Duodenal mucosa (tissue), 2 donors: ENCODE measurements at regions not wholly inside any gene's neighbourhood (a gene's known extent, or its start where the extent isn't known, plus 50 kb on each side); places are given as distances from the start of the nearest gene placed in this dataset.

Experiments
- H3K27ac ChIP-seq: one replicate; pipeline ENCODE4 v1.7.0; 2013; ENCODE audit warnings: low read depth, low read length
- H3K27me3 ChIP-seq, 2 donors: one replicate each; pipeline ENCODE4 v1.7.0; 2013; ENCODE audit warnings: low read length in 2 of 2, control low read depth in 1 of 2; ENCODE audit not compliant: insufficient read depth in 2 of 2, control insufficient read depth in 1 of 2
- H3K36me3 ChIP-seq, 2 donors: one replicate each; pipeline ENCODE4 v1.7.0; 2013; ENCODE audit warnings: low read length in 2 of 2, control low read depth in 1 of 2; ENCODE audit not compliant: insufficient read depth in 2 of 2, control insufficient read depth in 1 of 2
- H3K4me1 ChIP-seq, 2 donors: one replicate each; pipeline ENCODE4 v1.7.0; 2013; ENCODE audit warnings: low read length in 2 of 2, control low read depth in 1 of 2; ENCODE audit not compliant: insufficient read depth in 2 of 2, control insufficient read depth in 1 of 2
- H3K4me3 ChIP-seq, 2 donors: one replicate each; pipeline ENCODE4 v1.7.0; 2013; ENCODE audit warnings: low read length in 2 of 2, low read depth in 1 of 2
- H3K9ac ChIP-seq, 2 donors: one replicate each; pipeline ENCODE4 v1.7.0; 2013; ENCODE audit warnings: low read length in 2 of 2, low read depth in 1 of 2
- H3K9me3 ChIP-seq, 2 donors: one replicate each; pipeline ENCODE4 v1.7.0; 2013; ENCODE audit warnings: low read length in 2 of 2, control low read depth in 1 of 2; ENCODE audit not compliant: control insufficient read depth in 1 of 2

GRCh38 chr16:9238346-9238745 lies 146.9 kb downstream of the HAPSTR1 start:
- Histone ChIP-seq H3K4me1 (no peaks in the 10 kb centered on the region), H3K9me3 (no peaks in the 10 kb centered on the region), H3K27me3 (no peaks in the 10 kb centered on the region), H3K4me3 (no peak overlapping the region), H3K9ac (no peak overlapping the region), H3K36me3 (no peaks in the 10 kb centered on the region), H3K27ac (no peak overlapping the region)

- Histone ChIP-seq H3K4me3 (no peak overlapping the region), H3K9ac (no peak overlapping the region), H3K9me3 (no peaks in the 10 kb centered on the region), H3K4me1 (no peaks in the 10 kb centered on the region), H3K27me3 (no peaks in the 10 kb centered on the region), H3K27ac (no peak overlapping the region), H3K36me3 (no peaks in the 10 kb centered on the region)
Observed at GRCh38 chr16:9241177-9241576, 149.7 kb downstream of the HAPSTR1 start.

DNA sequence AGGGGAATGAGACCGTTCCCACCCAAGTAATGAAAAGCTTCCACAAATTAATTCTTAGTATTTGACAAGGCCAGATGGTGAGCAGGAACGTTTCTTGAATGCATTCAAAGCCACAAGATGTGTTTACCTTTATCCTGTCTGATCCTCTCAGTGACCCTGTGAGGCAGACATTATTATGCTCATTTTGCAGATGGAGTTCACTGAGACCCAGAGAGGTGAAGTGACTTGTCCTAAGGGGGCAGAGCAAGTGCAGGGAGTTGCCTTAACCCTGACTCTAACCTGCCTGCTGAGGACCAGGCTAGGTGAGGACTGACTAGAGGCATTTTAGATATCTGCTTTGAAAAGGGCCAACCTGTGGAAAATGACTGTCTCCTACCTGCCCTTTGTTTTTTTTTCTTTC lies 156.7 kb downstream of the HAPSTR1 start:
- Histone ChIP-seq H3K27ac (no peak overlapping the region), H3K4me1 (no peaks in the 10 kb centered on the region), H3K4me3 (no peak overlapping the region)

GRCh38 chr16:9249534-9249933 lies 158.1 kb downstream of the HAPSTR1 start:
- no peak overlapping the region for H3K27ac ChIP-seq
- peaks cover 0 to 4% of the 10 kb centered on the region in 2 donors for H3K27me3 ChIP-seq
- H3K9ac ChIP-seq = no peak overlapping the region
- H3K36me3 ChIP-seq = no peaks in the 10 kb centered on the region
- H3K4me1 ChIP-seq = no peaks in the 10 kb centered on the region
- no peak overlapping the region for H3K4me3 ChIP-seq
- H3K9me3 ChIP-seq = no peaks in the 10 kb centered on the region

More for the DNA sequence above, 156.7 kb downstream of the HAPSTR1 start:
- H3K36me3 ChIP-seq = no peaks in the 10 kb centered on the region
- H3K9me3 ChIP-seq = no peaks in the 10 kb centered on the region
- no peak overlapping the region for H3K9ac ChIP-seq
- H3K27me3 ChIP-seq = peaks cover 0 to 4% of the 10 kb centered on the region in 2 donors

- Histone ChIP-seq H3K4me3 (no peak overlapping the region), H3K27me3 (peaks cover 0 to 5% of the 10 kb centered on the region in 2 donors), H3K9me3 (no peaks in the 10 kb centered on the region), H3K4me1 (no peaks in the 10 kb centered on the region), H3K9ac (no peak overlapping the region), H3K27ac (no peak overlapping the region), H3K36me3 (no peaks in the 10 kb centered on the region)
Observed at GRCh38 chr16:9251026-9251425, 159.6 kb downstream of the HAPSTR1 start.

GRCh38 chr16:9254863-9255262 lies 163.4 kb downstream of the HAPSTR1 start:
- H3K4me1 ChIP-seq = peaks cover 0 to 2% of the 10 kb centered on the region in 2 donors
- no peak overlapping the region for H3K27ac ChIP-seq
- H3K27me3 ChIP-seq = peaks cover 0 to 10% of the 10 kb centered on the region in 2 donors
- no peaks in the 10 kb centered on the region for H3K36me3 ChIP-seq
- H3K4me3 ChIP-seq = no peak overlapping the region
- H3K9me3 ChIP-seq = no peaks in the 10 kb centered on the region
- H3K9ac ChIP-seq = no peak overlapping the region

- H3K9ac ChIP-seq = no peak overlapping the region
- no peaks in the 10 kb centered on the region for H3K36me3 ChIP-seq
- no peak overlapping the region for H3K4me3 ChIP-seq
- H3K4me1 ChIP-seq = peaks cover 6 to 8% of the 10 kb centered on the region in 2 donors
- H3K27ac ChIP-seq = no peak overlapping the region
- H3K27me3 ChIP-seq = peaks cover 0 to 10% of the 10 kb centered on the region in 2 donors
- no peaks in the 10 kb centered on the region for H3K9me3 ChIP-seq
Observed at GRCh38 chr16:9256196-9256595, 164.8 kb downstream of the HAPSTR1 start.

- Histone ChIP-seq H3K27ac (no peak overlapping the region), H3K9me3 (no peaks in the 10 kb centered on the region), H3K9ac (no peak overlapping the region)
Observed at GRCh38 chr16:9257843-9258242, 166.4 kb downstream of the HAPSTR1 start.

GRCh38 chr16:9258423-9259051 lies 167.1 kb downstream of the HAPSTR1 start:
- no peaks in the 10 kb centered on the region for H3K9me3 ChIP-seq
- no peak overlapping the region for H3K27ac ChIP-seq
- peaks cover 0 to 6% of the 10 kb centered on the region in 2 donors for H3K27me3 ChIP-seq
- peaks cover 6 to 8% of the 10 kb centered on the region in 2 donors for H3K4me1 ChIP-seq
- no peaks in the 10 kb centered on the region for H3K36me3 ChIP-seq
- H3K9ac ChIP-seq = no peak overlapping the region
- H3K4me3 ChIP-seq = no peak overlapping the region

More at GRCh38 chr16:9257843-9258242, 166.4 kb downstream of the HAPSTR1 start:
- Histone ChIP-seq H3K27me3 (peaks cover 0 to 6% of the 10 kb centered on the region in 2 donors), H3K4me3 (no peak overlapping the region), H3K36me3 (no peaks in the 10 kb centered on the region), H3K4me1 (peaks cover 6 to 8% of the 10 kb centered on the region in 2 donors)

DNA sequence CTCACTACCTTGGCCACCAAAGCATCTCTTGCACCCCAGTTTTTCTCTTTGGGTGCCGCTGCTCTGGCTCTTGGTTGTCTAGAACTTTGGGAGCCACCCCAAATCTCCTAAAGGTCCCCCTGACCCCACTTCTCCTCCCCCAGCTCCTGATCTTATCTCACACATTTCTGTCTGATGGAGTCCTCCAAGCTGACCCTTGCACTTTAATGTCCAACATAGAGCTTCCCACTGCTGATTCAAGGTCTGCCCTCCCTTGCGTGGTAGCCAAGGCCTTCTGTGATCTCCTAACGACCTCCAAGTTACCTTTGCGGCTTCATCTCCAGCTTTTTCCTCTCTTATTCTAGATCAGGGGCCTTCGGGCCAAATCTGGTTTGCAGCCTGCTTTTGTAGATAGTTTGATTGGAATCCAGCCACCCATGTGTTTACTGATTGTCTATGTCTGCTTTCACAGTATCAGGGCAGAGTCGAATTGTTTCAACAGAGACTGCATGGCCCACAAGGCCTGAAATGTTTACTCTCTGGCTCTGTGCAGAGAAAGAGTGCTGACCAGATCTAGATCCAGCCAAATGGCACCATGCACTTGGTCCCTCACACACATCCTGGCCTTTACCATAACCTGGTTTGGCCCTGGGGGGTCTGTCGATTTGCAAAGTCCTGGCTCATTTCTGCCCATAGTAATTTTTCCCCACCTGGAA lies 168.6 kb downstream of the HAPSTR1 start:
- no peak overlapping the region for H3K9ac ChIP-seq
- no peak overlapping the region for H3K27ac ChIP-seq
- peaks cover 6 to 8% of the 10 kb centered on the region in 2 donors for H3K4me1 ChIP-seq

More for the DNA sequence above, 168.6 kb downstream of the HAPSTR1 start:
- Histone ChIP-seq H3K27me3 (peaks cover 0 to 6% of the 10 kb centered on the region in 2 donors), H3K4me3 (no peak overlapping the region), H3K36me3 (no peaks in the 10 kb centered on the region), H3K9me3 (no peaks in the 10 kb centered on the region)
